CD4-positive, alpha-beta memory T cell (primary cell): ENCODE measurements at regions not wholly inside any gene's neighbourhood (a gene's known extent, or its start where the extent isn't known, plus 50 kb on each side); places are given as distances from the start of the nearest gene placed in this dataset.

Experiments
- CTCF ChIA-PET: fragments of 350-600 bp; sonication (Branson Sonifier 250); formaldehyde crosslinking; loops from one replicate; lab custom pipeline; 2021; ENCODE audit warnings: inconsistent platforms; ENCODE audit not compliant: partially characterized antibody; lab: Charles Lee
- POLR2A ChIA-PET: fragments of 350-600 bp; sonication (Branson Sonifier 250); formaldehyde crosslinking; loops from one replicate; lab custom pipeline; 2021; ENCODE audit not compliant: partially characterized antibody; lab: Charles Lee
- DNase-seq, 5 donors: peaks; one replicate each; pipeline versions ENCODE4 v3.0.0 to v3.0.0-alpha.2; 2020 to 2022; ENCODE audit warnings: mixed read lengths in 1 of 5
- H3K27ac ChIP-seq: one replicate; pipeline ENCODE4 v1.7.0; 2013; ENCODE audit warnings: low read depth, low read length
- H3K27me3 ChIP-seq: 2 replicates; pipeline ENCODE4 v1.7.0; 2013; ENCODE audit warnings: mild to moderate bottlenecking, low read length, moderate library complexity; ENCODE audit not compliant: insufficient read depth
- H3K36me3 ChIP-seq: 2 replicates; pipeline ENCODE4 v1.7.0; 2013; ENCODE audit warnings: mild to moderate bottlenecking, low read length, moderate library complexity; ENCODE audit not compliant: insufficient read depth
- H3K4me1 ChIP-seq: 2 replicates; pipeline ENCODE4 v1.7.0; 2013; ENCODE audit warnings: mild to moderate bottlenecking, low read length, moderate library complexity; ENCODE audit not compliant: insufficient read depth
- H3K4me3 ChIP-seq, 2 donors: one replicate each; pipeline ENCODE4 v1.7.0; 2013; ENCODE audit warnings: low read length in 2 of 2, mild to moderate bottlenecking in 1 of 2
- H3K9me3 ChIP-seq, 2 donors: one replicate each; pipeline ENCODE4 v1.7.0; 2013; ENCODE audit warnings: low read length in 2 of 2, control low read depth in 1 of 2; ENCODE audit not compliant: control insufficient read depth in 1 of 2
- H3K27ac Mint-ChIP-seq, 7 donors: one replicate each; pipeline ENCODE4 v1.8.0; 2020 to 2021; ENCODE audit warnings: mixed read lengths in 7 of 7, mild to moderate bottlenecking in 6 of 7, inconsistent platforms in 3 of 7, moderate library complexity in 3 of 7
- H3K27me3 Mint-ChIP-seq, 2 donors: one replicate each; pipeline ENCODE4 v1.8.0; 2020 to 2021; ENCODE audit warnings: mixed read lengths in 2 of 2
- H3K36me3 Mint-ChIP-seq, 2 donors: one replicate each; pipeline ENCODE4 v1.8.0; 2020 to 2021; ENCODE audit warnings: mixed read lengths in 2 of 2, inconsistent platforms in 1 of 2, mild to moderate bottlenecking in 1 of 2
- H3K4me1 Mint-ChIP-seq, 4 donors: one replicate each; pipeline ENCODE4 v1.8.0; 2020 to 2021; ENCODE audit warnings: mixed read lengths in 4 of 4, mild to moderate bottlenecking in 1 of 4
- H3K4me3 Mint-ChIP-seq, 8 donors: one replicate each; pipeline ENCODE4 v1.8.0; 2020 to 2021; ENCODE audit warnings: mixed read lengths in 8 of 8, mild to moderate bottlenecking in 7 of 8, moderate library complexity in 6 of 8, inconsistent platforms in 3 of 8
- H3K9me3 Mint-ChIP-seq, 8 donors: one replicate each; pipeline ENCODE4 v1.8.0; 2020 to 2021; ENCODE audit warnings: mixed read lengths in 8 of 8, mild to moderate bottlenecking in 5 of 8, inconsistent platforms in 3 of 8, moderate library complexity in 1 of 8
- intact Hi-C: fragments of 100-400 bp; cut with micrococcal nuclease; formaldehyde crosslinking; loops from one replicate; pipeline ENCODE4 v1.15.1; 2023

DNA sequence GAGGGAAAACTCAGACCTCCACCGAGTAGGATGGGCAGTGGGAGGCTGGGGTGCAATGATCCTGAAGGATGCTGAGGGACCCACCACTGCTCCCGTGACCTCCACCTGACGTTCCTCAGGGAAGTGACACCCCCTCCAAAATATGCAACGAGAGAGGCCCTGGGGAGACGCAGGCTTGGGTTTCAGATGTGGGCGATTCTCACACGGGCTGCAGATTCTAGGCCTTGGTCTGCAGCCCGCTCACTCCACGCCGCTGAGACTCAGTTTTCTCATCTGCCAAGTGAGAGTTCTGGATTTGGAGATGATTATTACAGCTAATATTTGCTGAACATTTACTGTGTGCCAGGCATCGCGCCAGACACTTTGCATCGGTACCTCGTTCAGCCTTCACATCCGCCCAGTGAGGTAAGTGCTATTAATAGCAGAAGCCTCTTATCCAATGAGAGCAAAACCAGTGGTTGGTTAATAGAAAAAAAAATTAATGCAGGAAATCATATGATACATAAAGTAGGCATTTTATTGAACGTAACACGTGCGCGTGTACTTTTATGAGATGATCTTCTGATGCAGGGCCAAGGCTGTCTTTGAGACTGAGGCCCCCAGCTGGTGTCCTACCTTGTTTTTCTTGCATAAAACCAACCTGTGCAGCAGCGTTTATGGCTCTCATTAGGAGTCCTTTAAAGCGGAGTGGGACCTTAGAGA, 102.0 kb upstream of the RUNX3 start:
- POLR2A ChIA-PET = interaction anchor here (0.6 to 11.9 kb wide), 19 partner anchors 10 to 531 kb away, joined by 3 to 206 read pairs (median 4); partner anchors contain the start of gene RUNX3
- CTCF ChIA-PET = interaction anchor here (0.6 to 12.9 kb wide), 8 partner anchors 10 to 184 kb away, joined by 3 to 296 read pairs (median 7); partner anchors contain the start of gene RUNX3
- Mint-ChIP-seq H3K27ac (peak overlapping the region in 6 of 7 donors; percentile 88 to 97 (median 95)), H3K4me1 (peaks cover 4 to 62% (median 31%) of the 10 kb centered on the region in 4 donors), H3K9me3 (no peaks in the 10 kb centered on the region), H3K27me3 (no peaks in the 10 kb centered on the region), H3K36me3 (no peaks in the 10 kb centered on the region), H3K4me3 (peak overlapping the region; percentile 37 to 78 (median 62))
- peak; percentile 81 to 91 (median 85) for DNase-seq
- Histone ChIP-seq H3K9me3 (no peaks in the 10 kb centered on the region), H3K4me3 (no peak overlapping the region), H3K4me1 (peaks cover 100% of the 10 kb centered on the region), H3K27ac (peak overlapping the region; percentile 79), H3K27me3 (no peaks in the 10 kb centered on the region), H3K36me3 (no peaks in the 10 kb centered on the region)
- intact Hi-C loops = loop anchor here (1.0 kb wide), 3 partner anchors 10 to 102 kb away; partner anchors contain the start of gene RUNX3

DNA sequence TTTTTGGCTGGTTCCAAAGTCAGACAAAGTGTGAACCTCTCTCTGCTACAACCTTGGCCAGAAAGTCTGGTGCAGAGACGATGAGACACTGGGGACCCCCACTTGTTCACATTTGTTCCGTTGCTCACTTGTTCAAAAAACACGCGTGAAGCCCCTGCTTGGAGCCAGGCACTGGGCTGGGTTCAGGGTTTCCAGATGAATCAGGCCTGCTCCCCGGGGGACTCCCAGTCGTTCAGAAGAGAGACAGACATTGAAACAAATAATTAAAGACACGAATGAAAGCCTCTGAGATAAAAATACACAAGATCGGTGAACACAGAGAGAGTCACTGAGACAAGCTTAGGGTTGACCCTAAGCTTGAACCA, 101.5 kb upstream of the RUNX3 start:
- H3K27ac Mint-ChIP-seq = peak overlapping the region in 6 of 7 donors; percentile 88 to 97 (median 95)
- H3K4me3 ChIP-seq = no peak overlapping the region
- H3K4me1 Mint-ChIP-seq = peaks cover 3 to 58% (median 29%) of the 10 kb centered on the region in 4 donors
- H3K36me3 Mint-ChIP-seq = no peaks in the 10 kb centered on the region
- ChIA-PET POLR2A (interaction anchor here (0.6 to 11.9 kb wide), 15 partner anchors 9 to 121 kb away, joined by 3 to 206 read pairs (median 6); partner anchors contain the start of gene RUNX3), CTCF (interaction anchor here (0.6 to 12.9 kb wide), 6 partner anchors 9 to 184 kb away, joined by 3 to 296 read pairs (median 33); partner anchors contain the start of gene RUNX3)
- H3K27ac ChIP-seq = peak overlapping the region; percentile 79
- H3K9me3 ChIP-seq = no peaks in the 10 kb centered on the region
- H3K4me1 ChIP-seq = peaks cover 99% of the 10 kb centered on the region
- peak overlapping the region; percentile 37 to 78 (median 67) for H3K4me3 Mint-ChIP-seq
- H3K27me3 Mint-ChIP-seq = no peaks in the 10 kb centered on the region
- peak in 2 of 5 donors; percentile 10 to 82 for DNase-seq
- no peaks in the 10 kb centered on the region for H3K36me3 ChIP-seq
- H3K27me3 ChIP-seq = no peaks in the 10 kb centered on the region
- intact Hi-C loops = no loop called here
- H3K9me3 Mint-ChIP-seq = no peaks in the 10 kb centered on the region

DNA sequence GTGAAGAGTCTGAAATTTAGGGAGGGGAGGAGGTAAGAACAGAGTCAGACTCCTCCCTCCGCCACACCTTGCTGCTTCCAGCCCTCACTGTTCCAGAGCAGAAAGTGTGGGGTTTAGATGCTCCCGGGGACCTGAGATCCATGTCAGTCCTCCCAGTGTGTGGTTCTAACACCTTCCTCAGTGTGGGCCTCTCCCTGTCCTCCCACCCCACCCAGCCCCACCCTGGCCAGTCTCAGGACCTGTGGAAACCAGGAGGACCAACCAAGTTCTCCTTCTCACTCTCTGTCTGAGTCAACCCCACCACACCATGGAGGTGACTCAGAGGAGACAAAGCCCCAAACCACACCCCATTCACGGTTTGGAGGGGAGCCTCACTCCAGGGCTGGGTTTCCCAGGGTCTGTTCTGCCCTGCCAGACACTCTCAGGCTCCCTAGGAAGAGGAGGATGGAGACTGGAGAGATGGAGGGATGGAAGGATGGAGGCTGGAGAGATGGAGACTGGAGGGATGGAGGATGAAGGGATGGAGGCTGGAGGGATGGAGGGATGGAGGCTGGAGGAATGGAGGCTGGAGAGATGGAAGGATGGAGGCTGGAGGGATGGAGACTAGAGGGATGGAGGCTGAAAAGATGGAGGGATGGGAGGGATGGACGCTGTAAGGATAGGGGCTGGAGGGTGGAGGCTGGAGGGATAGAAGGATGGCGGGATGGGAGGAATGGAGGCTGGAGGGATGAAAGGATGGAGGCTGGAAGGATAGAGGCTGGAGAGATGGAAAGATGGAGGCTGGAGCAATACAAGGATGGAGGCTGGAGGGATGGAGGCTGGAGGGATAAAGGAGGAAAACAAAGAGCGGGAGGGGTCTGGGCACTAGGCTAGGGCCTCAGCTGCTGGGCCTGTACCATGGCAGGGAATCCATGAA, 100.9 kb upstream of the RUNX3 start:
- Histone ChIP-seq H3K9me3 (no peaks in the 10 kb centered on the region), H3K4me3 (no peak overlapping the region), H3K27me3 (no peaks in the 10 kb centered on the region), H3K27ac (peak overlapping the region; percentile 79), H3K4me1 (peaks cover 93% of the 10 kb centered on the region), H3K36me3 (no peaks in the 10 kb centered on the region)
- H3K27ac Mint-ChIP-seq = peak overlapping the region in 6 of 7 donors; percentile 88 to 97 (median 95)
- no peaks in the 10 kb centered on the region for H3K27me3 Mint-ChIP-seq
- peaks cover 5 to 58% (median 29%) of the 10 kb centered on the region in 4 donors for H3K4me1 Mint-ChIP-seq
- peak in 3 of 5 donors; percentile 28 to 90 (median 35) for DNase-seq
- H3K4me3 Mint-ChIP-seq = peak overlapping the region in 6 of 8 donors; percentile 35 to 86 (median 58)
- H3K36me3 Mint-ChIP-seq = no peaks in the 10 kb centered on the region
- CTCF ChIA-PET = interaction anchor here (1.2 to 12.9 kb wide), 6 partner anchors 8 to 183 kb away, joined by 4 to 296 read pairs (median 33); partner anchors contain the start of gene RUNX3
- intact Hi-C loops = no loop called here
- H3K9me3 Mint-ChIP-seq = no peaks in the 10 kb centered on the region
- POLR2A ChIA-PET = interaction anchor here (0.6 to 11.9 kb wide), 13 partner anchors 9 to 120 kb away, joined by 3 to 206 read pairs (median 6); partner anchors contain the start of gene RUNX3

DNA sequence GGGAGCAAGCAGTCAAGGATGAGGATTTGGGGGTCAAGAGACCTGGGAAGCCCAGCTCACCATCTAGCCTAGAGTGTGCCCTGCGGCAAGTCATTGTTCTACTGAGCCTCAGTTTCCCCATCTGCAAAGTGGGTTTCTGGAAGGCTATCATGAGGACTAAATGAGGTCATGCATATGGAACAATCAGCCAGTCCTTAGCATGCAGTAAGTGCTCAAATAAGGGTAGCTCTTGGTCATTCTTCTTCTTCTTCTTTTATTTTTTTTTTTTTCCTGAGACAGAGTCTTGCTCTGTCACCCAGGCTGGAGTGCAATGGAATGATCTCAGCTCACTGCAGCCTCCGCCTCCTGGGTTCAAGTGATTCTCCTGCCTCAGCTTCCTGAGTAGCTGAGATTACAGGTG, 99.9 kb upstream of the RUNX3 start:
- no peaks in the 10 kb centered on the region for H3K27me3 Mint-ChIP-seq
- Histone ChIP-seq H3K27ac (no peak overlapping the region), H3K36me3 (no peaks in the 10 kb centered on the region), H3K4me1 (peaks cover 93% of the 10 kb centered on the region), H3K4me3 (no peak overlapping the region), H3K9me3 (no peaks in the 10 kb centered on the region), H3K27me3 (no peaks in the 10 kb centered on the region)
- no peaks in the 10 kb centered on the region for H3K9me3 Mint-ChIP-seq
- H3K4me3 Mint-ChIP-seq = peak overlapping the region in 7 of 8 donors; percentile 63 to 86 (median 77)
- no peaks in the 10 kb centered on the region for H3K36me3 Mint-ChIP-seq
- DNase-seq = no peak
- ChIA-PET POLR2A (interaction anchor here (1.0 to 9.0 kb wide), 7 partner anchors 8 to 102 kb away, joined by 3 to 172 read pairs (median 5); partner anchors contain the start of gene RUNX3), CTCF (interaction anchor here (0.8 to 2.1 kb wide), 4 partner anchors 66 to 133 kb away, joined by 4 to 9 read pairs (median 4); partner anchors contain the start of gene RUNX3)
- peaks cover 13 to 55% (median 33%) of the 10 kb centered on the region in 4 donors for H3K4me1 Mint-ChIP-seq
- H3K27ac Mint-ChIP-seq = peak overlapping the region in 6 of 7 donors; percentile 75 to 90 (median 89)
- intact Hi-C loops = no loop called here

DNA sequence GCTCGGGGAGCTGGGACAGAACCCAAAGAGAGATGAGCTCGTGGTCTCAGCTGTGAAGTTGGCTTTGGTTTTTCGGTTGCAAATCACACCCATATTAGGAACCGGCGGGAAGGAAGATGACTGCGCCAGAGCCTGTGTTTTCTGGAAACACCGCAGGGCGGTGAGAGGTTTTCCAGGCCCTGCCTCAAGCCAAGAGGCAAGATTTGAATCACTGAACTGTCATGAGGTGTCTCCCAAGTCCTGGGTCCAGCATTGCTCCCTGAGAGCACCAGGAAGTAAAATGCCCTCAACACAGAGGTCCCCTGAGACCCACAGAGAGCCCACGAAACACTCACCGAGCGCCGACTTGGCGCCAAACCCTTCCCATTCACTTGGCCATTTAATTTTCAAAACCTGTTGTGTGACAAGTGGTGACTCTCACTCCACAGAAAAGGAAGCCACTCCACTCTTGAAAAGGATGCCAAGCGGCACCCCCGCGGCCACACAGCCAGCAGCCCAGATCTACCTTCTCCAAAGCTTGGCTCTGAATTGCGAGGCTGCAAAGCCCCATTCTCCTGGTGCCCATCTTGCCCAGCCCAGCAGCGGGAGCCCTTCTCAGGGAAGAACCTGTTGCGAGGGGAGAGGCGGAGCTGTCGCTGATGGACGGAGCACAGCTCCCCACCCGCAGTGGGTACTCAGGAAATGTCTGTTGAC, 99.0 kb upstream of the RUNX3 start:
- H3K36me3 Mint-ChIP-seq = no peaks in the 10 kb centered on the region
- peaks cover 93% of the 10 kb centered on the region for H3K4me1 ChIP-seq
- peaks cover 22 to 58% (median 41%) of the 10 kb centered on the region in 4 donors for H3K4me1 Mint-ChIP-seq
- intact Hi-C loops = no loop called here
- no peaks in the 10 kb centered on the region for H3K27me3 Mint-ChIP-seq
- H3K27ac ChIP-seq = no peak overlapping the region
- peak in 2 of 5 donors; percentile 12 to 33 for DNase-seq
- ChIA-PET POLR2A (interaction anchor here (1.0 to 9.0 kb wide), 9 partner anchors 7 to 181 kb away, joined by 3 to 172 read pairs (median 4); partner anchors contain the start of gene RUNX3), CTCF (interaction anchor here (1.2 to 2.1 kb wide), 4 partner anchors 9 to 132 kb away, joined by 4 to 9 read pairs (median 4); partner anchors contain the start of gene RUNX3)
- peak overlapping the region in 6 of 7 donors; percentile 68 to 90 (median 88) for H3K27ac Mint-ChIP-seq
- peak overlapping the region; percentile 17 to 86 (median 76) for H3K4me3 Mint-ChIP-seq
- no peaks in the 10 kb centered on the region for H3K27me3 ChIP-seq
- H3K9me3 ChIP-seq = no peaks in the 10 kb centered on the region
- no peaks in the 10 kb centered on the region for H3K36me3 ChIP-seq
- H3K9me3 Mint-ChIP-seq = no peaks in the 10 kb centered on the region
- H3K4me3 ChIP-seq = no peak overlapping the region

DNA sequence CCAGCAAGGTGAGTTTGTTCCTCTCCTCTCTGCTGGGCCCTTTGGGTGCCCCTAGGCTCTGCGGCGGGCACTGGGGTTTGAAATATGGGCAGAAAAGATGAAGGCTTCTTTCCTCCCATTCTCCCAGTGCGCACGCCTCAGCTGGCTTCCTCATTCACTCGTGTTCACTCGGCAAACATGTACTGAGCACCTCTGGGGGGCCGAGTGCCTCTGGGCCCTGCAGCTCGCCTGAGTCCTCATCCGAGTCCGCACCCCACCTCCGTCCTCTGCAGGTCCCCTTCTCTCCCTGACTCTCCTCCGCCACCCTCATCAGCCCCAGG, 98.5 kb upstream of the RUNX3 start:
- Histone ChIP-seq H3K36me3 (no peaks in the 10 kb centered on the region), H3K9me3 (no peaks in the 10 kb centered on the region), H3K27me3 (no peaks in the 10 kb centered on the region), H3K4me3 (no peak overlapping the region), H3K4me1 (peaks cover 93% of the 10 kb centered on the region), H3K27ac (no peak overlapping the region)
- Mint-ChIP-seq H3K4me3 (peak overlapping the region in 7 of 8 donors; percentile 75 to 86 (median 77)), H3K27ac (peak overlapping the region in 5 of 7 donors; percentile 68 to 90 (median 88)), H3K36me3 (no peaks in the 10 kb centered on the region), H3K9me3 (no peaks in the 10 kb centered on the region), H3K27me3 (no peaks in the 10 kb centered on the region), H3K4me1 (peaks cover 27 to 58% (median 44%) of the 10 kb centered on the region in 4 donors)
- no peak for DNase-seq
- POLR2A ChIA-PET = interaction anchor here (1.0 to 9.0 kb wide), 5 partner anchors 47 to 181 kb away, joined by 3 to 172 read pairs (median 5); partner anchors contain the start of gene RUNX3
- CTCF ChIA-PET = interaction anchor here (0.6 to 2.1 kb wide), 3 partner anchors 9 to 318 kb away, joined by 3 to 9 read pairs (median 4); no protein-coding TSS in a partner anchor
- intact Hi-C loops = no loop called here
